Panc1 (cell line): ENCODE measurements at regions not wholly inside any gene's neighbourhood (a gene's known extent, or its start where the extent isn't known, plus 50 kb on each side); places are given as distances from the start of the nearest gene placed in this dataset.

Source experiments
- ATAC-seq: fragments of 200-7000 bp; cut with Tn5 transposase; 2 replicates; pipeline ENCODE4 v1.9.1; 2020; ENCODE audit warnings: mild to moderate bottlenecking, moderate library complexity
- BruUV-seq: library from RNA; stranded (reverse); fragments of 400-500 nt; replicated peaks from 2 replicates; lab custom pipeline; 2021; lab: Mats Ljungman, UMichigan
- CTCF ChIA-PET: fragments of 300-600 bp; sonication (Branson Sonifier 250); formaldehyde crosslinking; loops from one replicate; lab custom pipeline; 2022; ENCODE audit warnings: antibody characterized with exemption; lab: Charles Lee
- POLR2A ChIA-PET: fragments of 300-600 bp; sonication (Branson Sonifier 250); formaldehyde crosslinking; loops from one replicate; lab custom pipeline; 2022; ENCODE audit warnings: antibody characterized with exemption; lab: Charles Lee
- DNase-seq: peaks from one replicate; pipeline ENCODE4 v3.0.0-alpha.2; 2010; ENCODE audit warnings: low read depth, low spot score
- H3K27ac ChIP-seq: 2 replicates; pipeline ENCODE4 v1.5.1; 2011; ENCODE audit warnings: mild to moderate bottlenecking, low read length, inconsistent platforms
- H3K27me3 ChIP-seq: fragments of 200-500 bp; sonication (Bioruptor generic); 2 replicates; pipeline ENCODE4 v1.6.0; 2014; ENCODE audit warnings: low read length, inconsistent platforms; ENCODE audit not compliant: control insufficient read depth, insufficient read depth
- H3K36me3 ChIP-seq: fragments of 200-500 bp; sonication (Bioruptor generic); 2 replicates; pipeline ENCODE4 v1.5.1; 2014; ENCODE audit warnings: inconsistent platforms, mild to moderate bottlenecking, low read length, moderate library complexity; ENCODE audit not compliant: control insufficient read depth, insufficient read depth
- H3K4me1 ChIP-seq: 2 replicates; pipeline ENCODE4 v1.5.1; 2011; ENCODE audit warnings: inconsistent platforms, mild to moderate bottlenecking, low read length, moderate library complexity; ENCODE audit not compliant: control insufficient read depth, insufficient read depth
- H3K4me3 ChIP-seq, 2 experiments: 2 replicates each; pipeline ENCODE4 v1.5.1; 2011 to 2012; ENCODE audit warnings: low read depth in 2 of 2, low read length in 2 of 2, mild to moderate bottlenecking in 2 of 2, inconsistent platforms in 1 of 2, moderate library complexity in 1 of 2
- H3K9me3 ChIP-seq: fragments of 200-500 bp; sonication (Bioruptor generic); 2 replicates; pipeline ENCODE4 v1.5.1; 2014; ENCODE audit warnings: low read depth, mild to moderate bottlenecking, inconsistent platforms, low read length, moderate library complexity; ENCODE audit not compliant: control insufficient read depth, insufficient read depth
- POLR2AphosphoS5 ChIP-seq: IDR thresholded peaks from 2 replicates; pipeline ENCODE4 v1.6.1; 2012; ENCODE audit warnings: mild to moderate bottlenecking, low read depth, low read length, moderate library complexity
- SIN3A ChIP-seq: IDR thresholded peaks from 2 replicates; pipeline ENCODE4 v1.6.1; 2012; ENCODE audit warnings: low read depth, mild to moderate bottlenecking, low read length, moderate library complexity, borderline replicate concordance; ENCODE audit not compliant: insufficient read depth
- TCF7L2 ChIP-seq: IDR thresholded peaks from 2 replicates; pipeline ENCODE4 v1.6.1; 2011; ENCODE audit warnings: mild to moderate bottlenecking, low read depth, low read length, inconsistent platforms
- in situ Hi-C: cut with HindIII; loops from 2 replicates; pipeline ENCODE4 v1.10.0; 2016; ENCODE audit warnings: low sequenced_read_pairs, low pct_unique_long_range_greater_than_20kb
- intact Hi-C: fragments of 100-400 bp; cut with micrococcal nuclease; formaldehyde crosslinking; loops from one replicate; pipeline ENCODE4 v1.10.0; 2022; ENCODE audit not compliant: unreplicated experiment
- TF ChIP-seq, protein P1 (sequence below): fragments of 450-650 bp; IDR thresholded peaks from 2 replicates; pipeline ENCODE4 v1.5.1; 2017; ENCODE audit warnings: mild to moderate bottlenecking
- TF ChIP-seq, protein P2 (sequence below), 2 experiments: IDR thresholded peaks; 2 replicates each; pipeline ENCODE4 v1.6.1; 2011 to 2012; ENCODE audit warnings: low read depth in 2 of 2, control low read depth in 1 of 2, low read length in 1 of 2, mild to moderate bottlenecking in 1 of 2, moderate library complexity in 1 of 2; ENCODE audit not compliant: insufficient read depth in 1 of 2

DNA sequence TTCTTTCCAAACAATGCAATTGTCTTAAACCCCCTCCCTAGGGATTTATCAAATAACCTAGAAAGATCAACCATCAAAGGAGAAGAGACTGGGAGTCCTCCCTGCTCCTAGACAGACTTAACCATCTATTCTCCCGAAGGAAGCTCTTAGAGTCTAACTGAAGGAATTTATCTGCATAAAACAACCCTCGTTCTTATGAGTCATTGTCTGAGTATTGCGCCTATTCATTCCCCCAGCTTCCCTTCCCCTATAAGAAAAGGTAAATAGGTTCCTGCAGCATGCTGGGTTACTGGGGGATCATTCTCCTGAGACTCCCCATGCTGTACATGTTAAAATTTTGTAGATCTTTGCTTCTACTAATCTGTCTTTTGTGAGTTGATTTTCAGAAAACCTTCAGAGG is 412.7 kb downstream of the OCA2 start:
- in situ Hi-C loops (no loop called here), intact Hi-C loops (no loop called here)
- no peaks in the 10 kb centered on the region for H3K27me3 ChIP-seq
- H3K4me3 ChIP-seq, result no peak overlapping the region
- DNase-seq, result no peak
- H3K27ac ChIP-seq, result no peak overlapping the region
- no TSS peak for BruUV-seq
- POLR2A ChIA-PET, result no interaction called here
- no peaks in the 10 kb centered on the region for H3K9me3 ChIP-seq
- TF ChIP-seq POLR2AphosphoS5, result no peak
- TF ChIP-seq, protein P1, sequence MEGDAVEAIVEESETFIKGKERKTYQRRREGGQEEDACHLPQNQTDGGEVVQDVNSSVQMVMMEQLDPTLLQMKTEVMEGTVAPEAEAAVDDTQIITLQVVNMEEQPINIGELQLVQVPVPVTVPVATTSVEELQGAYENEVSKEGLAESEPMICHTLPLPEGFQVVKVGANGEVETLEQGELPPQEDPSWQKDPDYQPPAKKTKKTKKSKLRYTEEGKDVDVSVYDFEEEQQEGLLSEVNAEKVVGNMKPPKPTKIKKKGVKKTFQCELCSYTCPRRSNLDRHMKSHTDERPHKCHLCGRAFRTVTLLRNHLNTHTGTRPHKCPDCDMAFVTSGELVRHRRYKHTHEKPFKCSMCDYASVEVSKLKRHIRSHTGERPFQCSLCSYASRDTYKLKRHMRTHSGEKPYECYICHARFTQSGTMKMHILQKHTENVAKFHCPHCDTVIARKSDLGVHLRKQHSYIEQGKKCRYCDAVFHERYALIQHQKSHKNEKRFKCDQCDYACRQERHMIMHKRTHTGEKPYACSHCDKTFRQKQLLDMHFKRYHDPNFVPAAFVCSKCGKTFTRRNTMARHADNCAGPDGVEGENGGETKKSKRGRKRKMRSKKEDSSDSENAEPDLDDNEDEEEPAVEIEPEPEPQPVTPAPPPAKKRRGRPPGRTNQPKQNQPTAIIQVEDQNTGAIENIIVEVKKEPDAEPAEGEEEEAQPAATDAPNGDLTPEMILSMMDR, result no peak
- TF ChIP-seq TCF7L2, result no peak
- TF ChIP-seq SIN3A, result no peak
- TF ChIP-seq, protein P2, sequence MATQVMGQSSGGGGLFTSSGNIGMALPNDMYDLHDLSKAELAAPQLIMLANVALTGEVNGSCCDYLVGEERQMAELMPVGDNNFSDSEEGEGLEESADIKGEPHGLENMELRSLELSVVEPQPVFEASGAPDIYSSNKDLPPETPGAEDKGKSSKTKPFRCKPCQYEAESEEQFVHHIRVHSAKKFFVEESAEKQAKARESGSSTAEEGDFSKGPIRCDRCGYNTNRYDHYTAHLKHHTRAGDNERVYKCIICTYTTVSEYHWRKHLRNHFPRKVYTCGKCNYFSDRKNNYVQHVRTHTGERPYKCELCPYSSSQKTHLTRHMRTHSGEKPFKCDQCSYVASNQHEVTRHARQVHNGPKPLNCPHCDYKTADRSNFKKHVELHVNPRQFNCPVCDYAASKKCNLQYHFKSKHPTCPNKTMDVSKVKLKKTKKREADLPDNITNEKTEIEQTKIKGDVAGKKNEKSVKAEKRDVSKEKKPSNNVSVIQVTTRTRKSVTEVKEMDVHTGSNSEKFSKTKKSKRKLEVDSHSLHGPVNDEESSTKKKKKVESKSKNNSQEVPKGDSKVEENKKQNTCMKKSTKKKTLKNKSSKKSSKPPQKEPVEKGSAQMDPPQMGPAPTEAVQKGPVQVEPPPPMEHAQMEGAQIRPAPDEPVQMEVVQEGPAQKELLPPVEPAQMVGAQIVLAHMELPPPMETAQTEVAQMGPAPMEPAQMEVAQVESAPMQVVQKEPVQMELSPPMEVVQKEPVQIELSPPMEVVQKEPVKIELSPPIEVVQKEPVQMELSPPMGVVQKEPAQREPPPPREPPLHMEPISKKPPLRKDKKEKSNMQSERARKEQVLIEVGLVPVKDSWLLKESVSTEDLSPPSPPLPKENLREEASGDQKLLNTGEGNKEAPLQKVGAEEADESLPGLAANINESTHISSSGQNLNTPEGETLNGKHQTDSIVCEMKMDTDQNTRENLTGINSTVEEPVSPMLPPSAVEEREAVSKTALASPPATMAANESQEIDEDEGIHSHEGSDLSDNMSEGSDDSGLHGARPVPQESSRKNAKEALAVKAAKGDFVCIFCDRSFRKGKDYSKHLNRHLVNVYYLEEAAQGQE (IDR thresholded peaks at IDR 0.05; ENCODE audit: insufficient read depth in 1 of 2, low read depth in 2 of 2, low read length in 1 of 2), result no peak
- CTCF ChIA-PET, result no interaction called here
- H3K36me3 ChIP-seq, result no peaks in the 10 kb centered on the region
- H3K4me1 ChIP-seq, result no peaks in the 10 kb centered on the region
- ATAC-seq, result no peak

DNA sequence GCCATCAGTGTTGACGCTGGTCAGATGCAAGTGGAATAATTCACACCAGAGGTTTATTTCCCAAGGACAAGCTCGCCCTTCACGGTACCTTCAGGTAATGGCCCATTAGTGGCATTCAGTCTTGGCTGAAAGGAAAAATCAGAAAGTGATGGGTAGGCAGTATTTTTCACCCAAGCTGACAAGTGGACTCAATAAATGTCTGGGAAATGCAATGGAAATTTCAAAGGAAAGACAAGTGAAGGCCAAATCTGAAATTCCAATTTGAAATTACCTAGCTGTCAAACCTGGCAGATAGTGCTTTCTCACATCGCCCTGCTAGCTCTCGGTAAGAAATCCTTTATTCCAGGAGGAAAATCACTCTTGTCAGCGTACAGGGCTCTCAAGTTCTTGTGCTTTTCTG is 413.5 kb downstream of the OCA2 start:
- no peak overlapping the region for H3K4me3 ChIP-seq
- no peak overlapping the region for H3K27ac ChIP-seq
- ATAC-seq (no peak), DNase-seq (no peak)
- in situ Hi-C loops (no loop called here), intact Hi-C loops (no loop called here)
- ChIA-PET CTCF (no interaction called here), POLR2A (no interaction called here)
- TF ChIP-seq, protein P2 (IDR thresholded peaks at IDR 0.05; ENCODE audit: insufficient read depth in 1 of 2, low read depth in 2 of 2, low read length in 1 of 2), result no peak
- TF ChIP-seq, protein P1, result no peak
- no peak for TF ChIP-seq SIN3A
- H3K36me3 ChIP-seq, result no peaks in the 10 kb centered on the region
- no TSS peak for BruUV-seq
- no peaks in the 10 kb centered on the region for H3K9me3 ChIP-seq
- no peaks in the 10 kb centered on the region for H3K4me1 ChIP-seq
- no peaks in the 10 kb centered on the region for H3K27me3 ChIP-seq
